ENCODE measurements at regions not wholly inside any gene's neighbourhood (a gene's known extent, or its start where the extent isn't known, plus 50 kb on each side); places are given as distances from the start of the nearest gene placed in this dataset.

GRCh38 chr3:8210882-8211341 lies 290.7 kb upstream of the LMCD1 start:
- intact Hi-C loops (cut with micrococcal nuclease; ENCODE audit: unreplicated experiment), result no loop called here
- in situ Hi-C loops (cut with MboI), result no loop called here
- DNase-seq (ENCODE audit: low read depth, low spot score), result no peak
- FAIRE-seq, result no peak
- no peaks in the 10 kb centered on the region for H3K36me3 ChIP-seq (ENCODE audit: control insufficient read depth in 2 of 2, insufficient read depth in 2 of 2, low read length in 1 of 2)
- TF ChIP-seq POLR2AphosphoS2 (IDR thresholded peaks at IDR 0.05; ENCODE audit: low read depth, low read length), result no peak
- TF ChIP-seq RAD51 (IDR thresholded peaks at IDR 0.05), result no peak
- no peak for TF ChIP-seq USF1 (IDR thresholded peaks at IDR 0.05; ENCODE audit: borderline replicate concordance, extremely low read length, insufficient read depth, low read depth, low read length)
- no peak for TF ChIP-seq E2F4 (IDR thresholded peaks at IDR 0.05; ENCODE audit: low read depth, low read length)
- no peak for TF ChIP-seq RCOR1 (conservative IDR thresholded peaks at IDR 0.05; ENCODE audit: low read depth, low read length)
- TF ChIP-seq MEF2B (IDR thresholded peaks at IDR 0.05; ENCODE audit: partially characterized antibody, poor library complexity, severe bottlenecking), result no peak
- ChIA-PET RAD21 (ENCODE audit: unreplicated experiment) (no interaction called here), POLR2A (no interaction called here), CTCF (no interaction called here), SMC1A (ENCODE audit: uncharacterized antibody, unreplicated experiment) (no interaction called here)
- no peak overlapping the region for H2AFZ ChIP-seq (ENCODE audit: control insufficient read depth, low read depth, low read length)
- H3K27me3 ChIP-seq (replicated peaks in 1 of 2; ENCODE audit: control insufficient read depth in 2 of 2, insufficient read depth in 2 of 2, low read length in 1 of 2), result no peaks in the 10 kb centered on the region
- H3K4me1 ChIP-seq (ENCODE audit: control insufficient read depth, insufficient read depth, low read length), result no peaks in the 10 kb centered on the region
- H3K79me2 ChIP-seq (ENCODE audit: control insufficient read depth, insufficient read depth, low read length), result no peaks in the 10 kb centered on the region
- no TSS peak for BruUV-seq (replicated peaks)
- no peak overlapping the region for H3K27ac ChIP-seq (ENCODE audit: control insufficient read depth, insufficient read depth)
- no peak overlapping the region for H3K4me2 ChIP-seq (ENCODE audit: control insufficient read depth, insufficient read depth)
- WGBS (ENCODE audit: insufficient coverage, insufficient replicate concordance, low lambda C conversion rate, missing lambda C conversion rate), result 2% methylated on average over 2 of the region's 2 CpGs
- H3K4me3 ChIP-seq, result no peak overlapping the region
- no peaks in the 10 kb centered on the region for H3K9me3 ChIP-seq (replicated peaks; ENCODE audit: control insufficient read depth, insufficient read depth, low read length)
- no peak overlapping the region for H3K9ac ChIP-seq (ENCODE audit: control insufficient read depth, insufficient read depth, low read length)
- ATAC-seq, result no peak
- no peaks in the 10 kb centered on the region for H4K20me1 ChIP-seq (ENCODE audit: control insufficient read depth, insufficient read depth)

GRCh38 chr3:8212794-8213193 lies 288.8 kb upstream of the LMCD1 start:
- Histone ChIP-seq H3K4me3 (no peak overlapping the region), H3K27ac (ENCODE audit: control insufficient read depth, insufficient read depth) (no peak overlapping the region), H4K20me1 (ENCODE audit: control insufficient read depth, insufficient read depth) (no peaks in the 10 kb centered on the region), H3K9ac (ENCODE audit: control insufficient read depth, insufficient read depth, low read length) (no peak overlapping the region), H2AFZ (ENCODE audit: control insufficient read depth, low read depth, low read length) (no peak overlapping the region), H3K4me2 (ENCODE audit: control insufficient read depth, insufficient read depth) (no peak overlapping the region), H3K36me3 (ENCODE audit: control insufficient read depth in 2 of 2, insufficient read depth in 2 of 2, low read length in 1 of 2) (no peaks in the 10 kb centered on the region), H3K9me3 (replicated peaks; ENCODE audit: control insufficient read depth, insufficient read depth, low read length) (no peaks in the 10 kb centered on the region), H3K79me2 (ENCODE audit: control insufficient read depth, insufficient read depth, low read length) (no peaks in the 10 kb centered on the region), H3K27me3 (replicated peaks in 1 of 2; ENCODE audit: control insufficient read depth in 2 of 2, insufficient read depth in 2 of 2, low read length in 1 of 2) (no peaks in the 10 kb centered on the region), H3K4me1 (ENCODE audit: control insufficient read depth, insufficient read depth, low read length) (no peaks in the 10 kb centered on the region)
- FAIRE-seq, result no peak
- WGBS (ENCODE audit: insufficient coverage, insufficient replicate concordance, low lambda C conversion rate, missing lambda C conversion rate), result 10% methylated on average over 4 of the region's 4 CpGs
- ChIA-PET CTCF (no interaction called here), SMC1A (ENCODE audit: uncharacterized antibody, unreplicated experiment) (no interaction called here), RAD21 (ENCODE audit: unreplicated experiment) (no interaction called here), POLR2A (no interaction called here)
- intact Hi-C loops (cut with micrococcal nuclease; ENCODE audit: unreplicated experiment), result no loop called here
- in situ Hi-C loops (cut with MboI), result no loop called here
- ATAC-seq, result no peak
- no peak for DNase-seq (ENCODE audit: low read depth, low spot score)
- BruUV-seq (replicated peaks), result no TSS peak
- no peak for TF ChIP-seq SMC3 (IDR thresholded peaks at IDR 0.05; ENCODE audit: borderline replicate concordance, low read length)
- no peak for TF ChIP-seq REST (IDR thresholded peaks at IDR 0.05; ENCODE audit: low read depth, low read length)
- TF ChIP-seq ELK1 (IDR thresholded peaks at IDR 0.05; ENCODE audit: low read depth, low read length), result no peak
- TF ChIP-seq YY1 (IDR thresholded peaks at IDR 0.05; ENCODE audit: low read depth, low read length), result no peak
- no peak for TF ChIP-seq FOXK2 (IDR thresholded peaks at IDR 0.05)
- TF ChIP-seq FOXM1 (IDR thresholded peaks at IDR 0.05; ENCODE audit: low read depth, low read length), result no peak
